SU-DHL-6 (cell line): ENCODE measurements at regions not wholly inside any gene's neighbourhood (a gene's known extent, or its start where the extent isn't known, plus 50 kb on each side); places are given as distances from the start of the nearest gene placed in this dataset.

Experiments
- H2AFZ ChIP-seq: fragments of 200-600 bp; sonication (generic); 2 replicates; pipeline ENCODE4 v1.6.1; 2014; ENCODE audit warnings: low read depth, mild to moderate bottlenecking, moderate library complexity, mixed read lengths, antibody characterized with exemption, low read length; ENCODE audit not compliant: severe bottlenecking
- H3F3A ChIP-seq: fragments of 200-600 bp; shearing (Covaris generic); 2 replicates; pipeline ENCODE4 v1.6.0; 2016; ENCODE audit warnings: antibody characterized with exemption, mild to moderate bottlenecking; ENCODE audit not compliant: insufficient read depth
- H3K27ac ChIP-seq: fragments of 200-600 bp; sonication (generic); 2 replicates; pipeline ENCODE4 v1.5.1; 2016; ENCODE audit warnings: low read depth, mild to moderate bottlenecking, low read length, moderate library complexity, mixed read lengths
- H3K27me3 ChIP-seq: fragments of 200-600 bp; sonication (generic), shearing (Covaris generic); 2 replicates; pipeline ENCODE4 v1.6.0; 2014; ENCODE audit warnings: mild to moderate bottlenecking, low read length
- H3K36me3 ChIP-seq: fragments of 200-600 bp; sonication (generic); 2 replicates; pipeline ENCODE4 v1.6.1; 2014; ENCODE audit warnings: mild to moderate bottlenecking, low read length, mixed read lengths
- H3K4me2 ChIP-seq: fragments of 300-600, 200-600 bp; shearing (Covaris generic), sonication (generic); 2 replicates; pipeline ENCODE4 v1.6.0; 2014; ENCODE audit warnings: low read length, low read depth, mild to moderate bottlenecking; ENCODE audit not compliant: poor library complexity, severe bottlenecking
- H3K4me3 ChIP-seq: fragments of 200-600 bp; sonication (generic); 2 replicates; pipeline ENCODE4 v1.5.1; 2014; ENCODE audit warnings: antibody characterized with exemption, low read length, mild to moderate bottlenecking, mixed read lengths; ENCODE audit not compliant: insufficient read depth, poor library complexity, severe bottlenecking
- H3K79me2 ChIP-seq: fragments of 200-600 bp; sonication (generic); 2 replicates; pipeline ENCODE4 v1.6.1; 2014; ENCODE audit warnings: mild to moderate bottlenecking, low read length, moderate library complexity; ENCODE audit not compliant: insufficient read depth
- H3K9ac ChIP-seq: fragments of 200-600 bp; sonication (generic); 2 replicates; pipeline ENCODE4 v1.7.0; 2014; ENCODE audit warnings: mild to moderate bottlenecking, low read length
- H3K9me2 ChIP-seq: fragments of 200-600 bp; sonication (generic); replicated peaks from 2 replicates; pipeline ENCODE4 v1.6.1; 2014; ENCODE audit warnings: low read length; ENCODE audit not compliant: insufficient read depth
- H3K9me3 ChIP-seq: fragments of 200-600 bp; sonication (generic); 2 replicates; pipeline ENCODE4 v1.6.1; 2014; ENCODE audit warnings: low read length, mixed read lengths; ENCODE audit not compliant: insufficient read depth
- H4K20me1 ChIP-seq: fragments of 200-600 bp; sonication (generic); 2 replicates; pipeline ENCODE4 v1.6.1; 2014; ENCODE audit warnings: low read depth, mild to moderate bottlenecking, antibody characterized with exemption, low read length, moderate library complexity, mixed read lengths
- CTCF ChIP-seq: fragments of 200-600 bp; sonication (generic); IDR thresholded peaks from one replicate; pipeline ENCODE4 v1.5.1; 2017; ENCODE audit warnings: antibody characterized with exemption, mild to moderate bottlenecking, low read length, moderate library complexity; ENCODE audit not compliant: insufficient read depth, poor library complexity, severe bottlenecking
- EZH2phosphoT487 ChIP-seq: fragments of 200-600 bp; sonication (generic), shearing (Covaris generic); conservative IDR thresholded peaks from 2 replicates; pipeline ENCODE4 v1.6.1; 2018; ENCODE audit warnings: mild to moderate bottlenecking, antibody characterized with exemption, low read length, moderate library complexity, mixed read lengths

GRCh38 chr16:64693946-64694345 lies 427.9 kb downstream of the CDH11 start:
- no peaks in the 10 kb centered on the region for H3K79me2 ChIP-seq
- H3K27ac ChIP-seq = no peak overlapping the region
- H3K4me3 ChIP-seq = no peak overlapping the region
- H3K9ac ChIP-seq = no peak overlapping the region
- no peak overlapping the region for H3K4me2 ChIP-seq
- no peaks in the 10 kb centered on the region for H3F3A ChIP-seq
- no peaks in the 10 kb centered on the region for H3K9me3 ChIP-seq
- H3K27me3 ChIP-seq = no peaks in the 10 kb centered on the region
- H2AFZ ChIP-seq = no peak overlapping the region
- TF ChIP-seq CTCF (no peak), EZH2phosphoT487 (no peak)
- no peaks in the 10 kb centered on the region for H3K9me2 ChIP-seq
- H4K20me1 ChIP-seq = no peaks in the 10 kb centered on the region
- H3K36me3 ChIP-seq = no peaks in the 10 kb centered on the region

- Histone ChIP-seq H3K9ac (no peak overlapping the region), H3K27me3 (no peaks in the 10 kb centered on the region), H3F3A (no peaks in the 10 kb centered on the region), H3K4me2 (no peak overlapping the region), H3K79me2 (no peaks in the 10 kb centered on the region), H3K27ac (no peak overlapping the region), H3K4me3 (no peak overlapping the region), H3K36me3 (no peaks in the 10 kb centered on the region), H3K9me3 (no peaks in the 10 kb centered on the region), H2AFZ (no peak overlapping the region), H3K9me2 (no peaks in the 10 kb centered on the region), H4K20me1 (no peaks in the 10 kb centered on the region)
- TF ChIP-seq CTCF = no peak
- no peak for TF ChIP-seq EZH2phosphoT487
Measured at GRCh38 chr16:64687786-64688185, 434.1 kb downstream of the CDH11 start.

- H4K20me1 ChIP-seq = no peaks in the 10 kb centered on the region
- no peaks in the 10 kb centered on the region for H3K9me3 ChIP-seq
- no peak for TF ChIP-seq EZH2phosphoT487
- no peak for TF ChIP-seq CTCF
- H3K36me3 ChIP-seq = no peaks in the 10 kb centered on the region
- no peaks in the 10 kb centered on the region for H3K79me2 ChIP-seq
- no peaks in the 10 kb centered on the region for H3F3A ChIP-seq
- no peak overlapping the region for H3K4me2 ChIP-seq
- H3K9ac ChIP-seq = no peak overlapping the region
- H3K27ac ChIP-seq = no peak overlapping the region
- H3K4me3 ChIP-seq = no peak overlapping the region
- no peak overlapping the region for H2AFZ ChIP-seq
- H3K9me2 ChIP-seq = no peaks in the 10 kb centered on the region
- H3K27me3 ChIP-seq = no peaks in the 10 kb centered on the region
Measured at GRCh38 chr16:64687123-64687522, 434.7 kb downstream of the CDH11 start.
